OCI-M2 (cell line): ENCODE measurements at regions not wholly inside any gene's neighbourhood (a gene's known extent, or its start where the extent isn't known, plus 50 kb on each side); places are given as distances from the start of the nearest gene placed in this dataset.
"Not testable (repeated sequence)": the region's sequence is repeated elsewhere in the genome, so short reads cannot be mapped to it uniquely, and the experiment has no call there.

Experiments used
- DNase-seq: peaks from one replicate; lab custom pipeline; 2025; ENCODE audit not compliant: unreplicated experiment; lab: John Stamatoyannopoulos, UW

DNA sequence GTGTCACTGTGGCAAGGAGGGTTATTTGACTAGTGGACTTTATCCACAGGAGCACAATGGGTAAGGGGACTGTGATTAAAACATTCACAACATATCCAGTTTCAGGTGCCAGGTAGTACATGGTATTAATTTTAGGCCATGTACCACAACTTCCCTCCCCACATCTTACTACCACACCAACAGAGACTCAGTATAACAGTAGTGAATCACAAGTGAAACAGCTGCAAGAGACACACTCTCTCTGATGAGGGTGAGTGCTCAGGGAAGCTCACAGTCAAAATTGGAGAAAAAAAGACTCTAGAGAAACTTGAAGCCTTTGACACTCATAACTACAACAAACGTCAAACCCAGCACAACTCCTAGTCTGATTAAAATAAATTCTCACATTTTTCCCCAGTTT is 367.6 kb upstream of the GYPC start:
- no peak for DNase-seq

DNA sequence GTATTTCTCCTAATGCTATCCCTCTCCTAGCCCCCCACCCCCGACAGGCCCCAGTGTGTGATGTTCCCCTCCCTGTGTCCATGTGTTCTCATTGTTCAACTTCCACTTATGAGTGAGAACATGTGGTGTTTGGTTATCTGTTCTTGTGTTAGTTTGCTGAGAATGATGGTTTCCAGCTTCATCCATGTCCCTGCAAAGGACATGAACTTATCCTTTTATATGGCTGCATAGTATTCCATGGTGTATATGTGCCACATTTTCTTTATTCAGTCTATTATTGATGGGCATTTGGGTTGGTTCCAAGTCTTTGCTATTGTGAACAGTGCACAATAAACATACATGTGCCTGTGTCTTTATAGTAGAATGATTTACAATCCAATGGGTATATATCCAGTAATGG is 362.0 kb upstream of the GYPC start:
- DNase-seq, result not testable (repeated sequence)

DNA sequence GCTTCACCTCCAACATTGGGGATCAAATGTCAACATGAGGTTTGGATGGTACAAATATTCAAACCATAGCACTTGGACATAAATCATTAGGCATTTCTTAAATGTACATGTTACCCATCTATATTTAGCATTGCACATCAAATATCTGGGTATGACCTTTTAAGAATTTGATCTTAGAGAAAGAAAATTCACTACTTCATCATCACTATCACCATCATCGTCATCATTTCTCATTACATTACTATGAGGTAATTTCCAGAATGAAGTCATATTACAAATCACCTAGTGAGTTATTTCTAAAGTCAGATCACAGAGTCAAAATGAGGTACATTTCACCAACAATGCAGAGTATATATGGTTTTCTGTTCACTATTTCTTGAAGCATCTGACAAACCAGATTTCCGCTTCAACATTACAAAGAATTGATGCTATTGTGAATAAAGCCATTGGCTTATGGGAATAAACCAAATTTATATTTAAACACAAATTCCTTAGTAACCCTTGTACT is 356.4 kb upstream of the GYPC start:
- no peak for DNase-seq

DNA sequence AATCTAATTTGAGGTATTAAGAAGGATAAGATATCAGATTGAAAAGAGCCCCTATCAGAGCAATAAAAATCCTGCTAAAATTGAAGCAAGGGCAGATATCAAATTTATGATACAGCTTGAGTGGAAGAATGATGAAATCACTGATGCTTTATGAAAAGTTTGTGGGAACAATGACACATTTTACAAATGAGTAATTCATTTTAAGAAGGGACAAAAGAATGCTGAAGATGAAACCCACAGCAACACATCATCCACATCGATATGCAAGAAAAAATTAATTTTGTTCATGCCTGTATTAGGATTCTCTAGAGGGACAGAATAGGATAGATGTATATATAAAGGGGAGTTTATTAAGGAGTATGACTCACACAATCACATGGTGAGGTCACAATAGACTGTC is 355.6 kb upstream of the GYPC start:
- DNase-seq, result no peak

DNA sequence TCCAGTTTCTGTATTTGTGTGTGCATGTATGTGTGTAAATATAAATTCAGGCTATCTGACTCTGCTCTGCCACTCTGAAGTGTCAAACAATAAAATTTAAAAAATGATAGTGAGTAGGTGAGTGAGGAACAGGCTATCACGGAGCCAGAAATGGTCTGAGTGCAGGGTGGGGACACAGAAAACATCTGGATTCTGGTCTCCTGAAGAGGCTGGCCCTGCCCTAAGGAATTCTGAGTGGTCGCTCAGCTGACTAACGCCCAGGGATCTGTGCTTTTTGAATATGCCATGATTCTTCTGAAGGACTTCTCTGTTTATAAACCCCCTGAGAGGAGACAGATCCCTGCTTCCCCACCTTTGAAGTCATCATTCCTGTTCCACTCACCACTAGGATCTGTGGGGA is 353.9 kb upstream of the GYPC start:
- no peak for DNase-seq

DNA sequence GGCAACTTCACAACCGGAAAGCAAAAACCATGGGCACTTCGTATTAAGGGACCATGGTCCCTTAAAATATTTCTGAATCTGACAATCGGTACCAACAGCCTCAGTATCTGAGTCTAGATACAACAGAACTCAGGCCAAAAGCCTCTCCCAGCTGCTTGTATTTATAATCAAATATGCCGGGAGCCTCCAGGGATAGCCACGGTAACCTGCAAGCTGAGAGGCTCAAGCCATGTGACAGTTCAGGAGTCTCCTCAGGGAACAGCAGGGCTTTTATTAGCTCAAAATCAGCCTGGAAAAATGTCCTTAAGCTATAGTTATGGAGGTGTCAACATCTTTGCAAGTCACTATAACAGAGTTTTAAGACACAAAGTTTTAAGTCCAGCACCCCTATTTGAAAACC is 352.8 kb upstream of the GYPC start:
- DNase-seq, result no peak

DNA sequence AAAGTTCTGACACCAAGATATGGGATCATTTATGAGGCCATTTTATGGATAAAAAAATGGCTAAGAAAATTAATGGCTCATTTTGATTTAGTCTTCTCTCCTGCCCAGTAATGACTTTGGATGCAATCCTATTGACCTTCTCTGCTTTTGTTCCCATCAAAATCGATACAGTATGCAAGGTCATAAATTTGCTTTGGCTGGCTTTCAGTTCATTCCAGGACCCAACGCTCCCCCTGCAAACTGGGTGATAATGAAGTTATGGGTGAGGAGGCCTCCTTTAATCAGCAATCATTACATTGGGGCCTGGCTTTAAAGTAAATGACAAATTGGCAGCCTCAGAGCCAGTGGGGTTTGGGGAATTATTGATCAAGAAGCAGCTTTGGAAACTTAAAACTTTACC is 351.8 kb upstream of the GYPC start:
- DNase-seq, result no peak

DNA sequence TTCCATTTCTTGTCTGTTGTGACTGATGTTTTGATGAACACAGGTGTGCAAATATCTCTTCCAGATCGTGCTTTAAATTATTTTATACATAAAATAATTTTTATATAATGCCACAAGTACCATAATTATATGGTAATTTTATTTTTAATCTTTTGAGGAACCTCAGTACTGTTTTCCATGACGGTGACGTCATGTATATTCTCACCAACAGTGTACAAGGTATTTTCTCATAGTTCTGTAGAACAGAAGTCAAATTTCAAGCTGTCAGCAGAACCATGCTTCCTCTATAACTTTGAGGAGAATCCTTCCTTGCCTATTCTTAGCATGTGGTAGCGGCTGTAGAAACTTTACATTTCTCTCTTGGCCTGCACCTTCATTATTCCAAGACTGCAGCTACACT is 349.4 kb upstream of the GYPC start:
- no peak for DNase-seq

DNA sequence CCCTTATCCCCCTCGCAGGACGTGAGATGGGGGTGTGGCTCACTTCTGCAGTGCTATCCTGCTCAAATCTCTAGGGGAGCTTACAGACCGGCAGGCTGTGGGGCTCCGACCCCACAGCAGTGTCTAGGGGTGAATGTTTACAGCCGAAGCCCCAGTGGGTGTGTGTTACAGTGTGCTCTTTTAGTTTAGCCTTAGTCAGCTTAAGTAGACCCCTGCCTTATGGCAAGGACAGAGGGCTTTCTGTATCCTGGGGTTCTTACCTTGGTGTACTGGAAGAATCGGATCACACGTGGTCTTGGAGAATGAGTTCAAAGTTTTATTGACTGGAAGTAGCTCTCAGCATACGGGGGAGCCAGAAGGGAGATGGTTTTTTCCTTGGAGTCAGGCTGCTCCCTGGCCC is 348.2 kb upstream of the GYPC start:
- no peak for DNase-seq

DNA sequence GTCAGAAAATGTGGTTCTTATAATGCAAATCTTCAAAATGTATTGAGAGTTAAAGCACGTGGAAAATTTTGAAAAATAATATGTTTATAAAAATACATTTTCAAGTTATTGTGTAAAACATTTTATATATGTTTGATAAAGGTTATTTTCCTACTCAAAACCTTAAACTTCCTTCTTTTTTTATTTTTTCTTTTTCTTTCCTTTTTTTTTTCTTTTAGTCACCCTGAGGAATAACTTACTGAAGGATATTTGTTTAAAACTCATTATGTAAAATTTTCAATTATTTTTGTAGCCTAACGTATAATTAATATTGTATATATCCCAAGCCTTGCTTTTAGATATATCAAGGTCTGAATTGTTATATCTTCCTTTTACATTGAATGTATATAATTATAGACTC is 346.8 kb upstream of the GYPC start:
- no peak for DNase-seq

DNA sequence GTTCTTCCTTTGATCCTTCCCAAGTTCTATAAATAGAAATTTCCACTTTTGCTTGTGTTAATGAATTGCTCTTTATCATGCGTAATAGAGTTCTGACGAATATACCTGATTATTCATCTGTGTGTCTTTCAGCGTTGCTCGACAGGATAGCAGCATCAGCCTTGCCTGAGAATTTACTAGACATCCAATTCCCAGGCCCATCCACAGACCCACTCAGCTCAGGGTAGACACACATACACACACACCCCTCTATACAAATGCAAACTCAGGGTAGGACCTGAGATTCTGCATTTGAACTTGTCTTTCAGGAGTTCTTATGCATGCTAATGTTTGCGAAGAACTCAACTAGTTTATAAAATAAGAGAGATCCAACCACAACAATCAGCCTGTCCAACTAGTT is 343.4 kb upstream of the GYPC start:
- DNase-seq, result no peak

DNA sequence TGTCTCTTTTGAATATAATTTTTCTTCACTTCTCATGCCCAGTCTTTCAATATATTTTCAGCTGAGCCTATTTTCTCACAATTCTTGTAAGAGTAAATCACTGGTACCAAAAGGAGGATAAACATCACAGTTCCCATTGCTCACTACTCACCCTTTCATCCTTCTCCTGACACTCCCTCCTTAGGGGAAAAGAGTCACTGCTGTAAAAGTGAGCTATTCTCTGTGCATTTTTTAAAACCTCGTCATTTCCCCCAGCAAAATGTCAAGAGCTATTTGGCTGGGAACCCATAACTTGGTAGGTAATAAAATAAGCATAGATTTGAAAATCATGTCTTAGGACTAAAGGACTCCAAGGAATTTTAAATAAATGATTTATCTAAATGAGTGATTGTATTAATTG is 340.1 kb upstream of the GYPC start:
- no peak for DNase-seq

DNA sequence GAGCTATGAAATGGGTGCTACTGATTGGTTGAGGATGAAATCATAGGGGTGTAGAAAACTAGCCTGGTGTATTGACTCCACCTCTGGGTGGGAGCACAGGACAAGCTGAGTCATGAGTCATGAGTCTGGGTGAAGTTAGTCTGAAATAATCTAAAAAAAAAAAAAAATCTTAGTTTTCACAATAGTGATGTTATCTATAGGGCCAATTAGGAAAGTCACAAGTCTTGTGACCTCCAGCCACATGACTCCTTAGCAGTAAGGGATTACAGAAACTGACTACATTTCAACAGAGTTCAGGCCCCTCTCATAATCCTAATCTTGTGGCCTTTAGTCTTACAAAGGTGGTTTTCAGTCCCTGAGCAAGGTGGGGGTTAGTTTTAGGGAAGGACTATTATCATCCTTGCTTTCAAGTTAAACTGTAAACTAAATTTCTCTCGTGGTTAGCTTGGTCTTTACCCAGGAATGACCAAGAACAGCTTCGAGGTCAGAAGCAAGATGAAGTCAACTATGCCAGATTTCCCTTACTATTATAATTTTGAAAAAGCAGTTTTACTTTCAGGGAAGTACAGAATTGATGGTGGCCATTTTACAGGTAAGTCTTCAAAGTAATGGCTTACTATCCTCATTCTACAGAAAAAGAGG is 338.0 kb upstream of the GYPC start:
- no peak for DNase-seq

DNA sequence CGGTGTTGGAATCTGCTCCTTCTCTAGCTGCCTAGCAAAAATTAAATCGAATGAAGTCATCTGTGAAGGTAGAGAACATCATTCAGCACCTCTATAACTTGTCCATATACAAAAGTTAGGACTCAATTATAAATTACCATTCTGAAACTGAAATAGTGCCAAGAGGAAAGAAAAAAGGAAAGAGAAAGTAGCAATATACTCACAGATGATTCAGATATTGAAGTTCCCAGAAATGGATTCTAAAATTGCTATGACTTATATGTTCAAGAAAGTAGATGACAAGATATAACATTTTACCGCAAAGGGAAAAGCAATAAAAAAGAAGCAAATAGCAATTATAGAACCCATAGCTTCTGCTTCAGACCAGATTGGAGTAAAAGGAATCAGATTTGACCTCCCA is 333.6 kb upstream of the GYPC start:
- DNase-seq, result no peak

DNA sequence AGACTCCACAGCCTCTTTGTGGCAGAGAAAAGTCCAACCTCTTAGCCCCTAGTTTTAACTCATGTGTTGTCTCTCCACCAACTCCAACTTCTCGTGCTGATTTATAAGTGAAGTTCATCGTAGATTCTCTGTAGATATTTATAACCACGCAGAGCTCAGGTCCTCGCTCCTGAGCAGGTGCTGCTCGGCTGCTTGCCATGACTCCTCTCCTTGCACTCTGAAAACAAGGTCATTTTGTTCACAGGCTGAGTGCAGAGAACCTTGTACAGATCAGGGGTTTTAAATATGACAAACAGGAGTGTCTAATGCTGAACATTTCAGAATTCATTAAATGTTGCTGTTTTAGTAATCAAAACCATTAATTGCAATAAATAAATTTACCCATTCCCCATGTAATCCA is 330.8 kb upstream of the GYPC start:
- DNase-seq, result no peak

DNA sequence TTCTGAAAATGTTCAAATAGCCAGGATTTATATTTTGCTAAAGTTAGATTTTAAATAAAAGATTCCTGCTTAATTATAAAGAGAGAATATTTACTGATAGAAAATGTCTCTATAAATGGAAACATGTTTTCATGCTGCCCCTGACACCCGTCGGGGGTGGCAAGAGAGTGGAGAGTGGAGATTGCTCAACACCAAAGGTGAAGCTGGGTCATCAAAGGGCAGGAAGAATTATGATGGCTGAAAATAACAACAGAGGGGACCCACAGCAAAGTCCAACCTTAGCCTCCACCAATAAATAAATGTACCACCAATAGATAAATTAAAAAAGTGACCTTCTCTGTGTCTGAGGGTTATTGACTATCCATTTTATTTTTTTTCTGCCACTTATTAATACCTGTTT is 326.8 kb upstream of the GYPC start:
- no peak for DNase-seq

DNA sequence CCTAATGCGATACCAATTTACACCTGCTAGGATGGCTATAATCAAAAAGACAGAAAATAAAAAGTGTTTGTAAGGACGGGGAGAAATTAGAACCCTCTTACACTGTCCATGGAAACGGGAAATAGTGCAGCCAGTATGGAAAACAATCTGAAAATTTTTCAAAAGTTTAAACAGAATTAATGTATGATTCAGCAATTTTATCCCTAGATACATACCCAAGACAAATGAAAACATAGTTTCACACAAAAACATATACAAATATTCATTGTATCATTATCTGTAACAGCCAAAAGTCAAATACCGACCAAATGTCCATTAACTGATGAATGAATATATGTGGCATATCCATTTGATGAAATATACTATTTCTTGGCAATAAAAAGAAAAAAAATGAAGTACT is 313.5 kb upstream of the GYPC start:
- no peak for DNase-seq

DNA sequence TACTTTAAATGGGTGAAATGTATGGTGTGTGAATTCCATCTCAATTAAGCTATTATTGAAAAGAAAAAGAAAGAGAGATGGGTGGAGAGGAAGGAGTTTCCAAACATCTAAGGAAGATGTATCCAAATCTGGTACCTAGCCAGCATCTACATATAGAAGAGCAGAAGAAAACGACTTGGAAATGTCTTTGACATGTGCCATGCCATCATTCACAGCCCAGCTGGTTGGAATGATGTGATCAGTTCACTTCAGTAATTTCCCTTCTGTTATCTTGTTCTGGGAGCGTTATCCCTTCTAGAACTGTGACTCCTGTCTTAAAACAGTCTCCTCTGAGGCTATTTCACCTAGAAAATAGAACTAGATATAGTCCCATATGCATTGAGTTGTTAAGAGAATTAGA is 312.8 kb upstream of the GYPC start:
- no peak for DNase-seq

DNA sequence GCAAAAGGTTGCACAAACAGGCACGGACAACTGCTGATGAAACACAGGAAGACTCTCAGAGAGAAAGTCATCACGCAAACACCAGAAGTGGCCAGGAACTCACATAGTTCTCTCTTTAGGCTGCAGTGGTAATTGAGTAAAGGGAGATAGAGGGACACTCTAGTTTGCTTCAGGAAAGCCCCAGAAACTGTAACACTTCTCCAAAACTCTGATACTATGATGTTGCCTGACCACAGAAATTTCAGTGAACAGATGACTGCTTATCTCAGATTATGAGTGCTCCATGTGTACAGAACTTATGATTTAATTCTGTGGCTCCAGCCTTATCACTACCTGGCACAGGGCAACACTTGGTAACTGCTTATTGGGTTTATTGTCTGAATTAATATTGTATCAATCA is 311.5 kb upstream of the GYPC start:
- DNase-seq, result no peak

DNA sequence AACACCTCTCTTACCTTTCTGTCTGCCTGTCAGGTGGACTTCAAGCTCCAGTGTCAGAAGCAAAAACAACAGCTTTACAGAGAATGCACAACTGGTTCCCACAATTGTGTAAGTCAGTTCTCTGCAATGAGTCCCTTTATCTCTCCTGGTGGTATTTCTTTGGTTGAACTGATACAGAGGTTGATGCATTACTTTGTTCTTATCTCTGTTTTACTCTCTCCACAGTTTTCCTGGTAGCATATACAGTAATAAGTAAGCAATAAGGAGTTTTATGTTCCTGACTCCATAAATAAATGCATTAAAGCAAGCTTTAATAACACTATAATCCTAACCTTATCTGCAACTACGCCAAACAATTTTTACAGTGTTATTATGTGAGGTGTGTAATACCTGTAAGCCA is 310.3 kb upstream of the GYPC start:
- no peak for DNase-seq

DNA sequence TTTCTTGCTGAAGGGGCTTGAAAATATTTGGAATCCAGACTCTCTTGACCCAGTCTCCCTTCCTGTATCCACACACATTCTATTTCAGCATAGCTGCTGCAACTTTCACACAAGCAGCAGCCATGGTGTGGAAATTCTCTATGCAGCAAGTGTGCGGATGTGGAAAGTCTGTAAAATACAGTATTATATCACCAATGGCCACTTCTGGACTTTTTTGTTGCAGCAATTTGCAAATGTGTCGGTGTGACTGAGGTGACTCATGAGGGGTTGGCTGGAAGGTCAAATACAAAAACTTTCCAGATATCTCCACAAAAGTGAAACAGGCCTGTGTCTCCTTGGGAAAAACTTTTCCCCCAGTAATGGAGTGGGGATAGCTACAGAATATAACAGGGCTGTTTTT is 299.3 kb upstream of the GYPC start:
- no peak for DNase-seq

DNA sequence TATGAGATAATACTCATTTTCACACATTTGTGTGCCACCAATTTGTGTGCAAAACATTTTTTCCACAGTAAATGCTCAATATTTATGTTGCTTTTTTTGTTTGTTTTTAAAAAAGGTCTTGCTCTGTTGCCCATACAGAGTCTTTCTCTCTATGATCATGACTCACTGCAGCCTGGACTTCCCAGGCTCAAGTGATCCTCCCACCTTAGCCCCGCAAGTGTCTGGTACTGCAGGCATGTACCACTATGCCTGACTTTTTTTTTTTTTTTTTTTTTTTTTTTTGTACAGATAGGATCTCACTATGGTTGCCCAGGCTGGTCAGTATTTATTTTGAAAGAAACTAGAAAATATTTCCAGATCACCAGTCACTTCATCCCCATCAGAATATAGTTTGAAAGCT is 297.8 kb upstream of the GYPC start:
- no peak for DNase-seq

DNA sequence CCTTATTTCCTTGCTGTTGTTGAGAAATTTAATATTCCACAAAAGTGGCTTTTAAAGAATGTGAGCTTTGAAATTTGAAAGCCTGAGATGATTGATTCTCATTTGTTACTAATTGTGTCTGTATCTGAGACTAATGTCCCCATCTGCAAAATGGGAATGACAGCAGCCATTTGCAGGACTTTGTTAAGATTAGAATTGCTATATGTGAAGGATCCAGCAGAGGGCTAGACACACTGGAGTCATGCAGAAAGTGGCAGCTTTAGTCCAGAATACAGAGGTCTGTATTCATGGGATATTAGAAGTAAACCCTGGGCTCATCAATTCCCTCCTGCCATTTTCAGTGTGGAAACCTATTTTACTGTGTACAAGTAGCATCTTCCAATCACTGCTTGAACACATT is 296.5 kb upstream of the GYPC start:
- DNase-seq, result no peak

DNA sequence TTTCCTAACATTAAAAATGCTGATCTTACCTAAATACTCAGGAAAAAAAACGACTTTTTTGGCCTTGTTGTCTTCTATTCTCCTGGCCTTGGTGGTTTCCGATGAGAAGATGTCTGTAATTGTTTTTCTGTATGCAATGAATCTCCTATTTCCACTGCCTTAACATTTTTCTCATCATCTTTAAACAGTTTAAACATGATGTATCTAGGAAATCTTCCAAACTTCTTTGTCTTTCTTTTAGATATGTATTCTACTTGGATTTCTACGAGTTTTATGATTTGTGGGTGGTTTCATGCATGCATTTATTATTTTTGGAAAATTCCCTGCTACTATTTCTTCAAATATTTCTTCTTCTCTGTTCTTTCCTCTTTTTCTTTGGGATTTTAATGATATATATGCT is 288.6 kb upstream of the GYPC start:
- DNase-seq, result no peak
